Kasumi-1 (cell line): ENCODE measurements at regions not wholly inside any gene's neighbourhood (a gene's known extent, or its start where the extent isn't known, plus 50 kb on each side); places are given as distances from the start of the nearest gene placed in this dataset.

Experiments used
- DNase-seq, 2 experiments: peaks; one replicate each; lab custom pipeline; 2025; lab: John Stamatoyannopoulos, UW

GRCh38 chr11:27907091-27907490 lies 200.9 kb downstream of the KIF18A start:
- DNase-seq: no peak

GRCh38 chr11:27904358-27905055 lies 203.4 kb downstream of the KIF18A start:
- DNase-seq: no peak

- DNase-seq: no peak
Observed at GRCh38 chr11:27902981-27903624, 202.8 kb upstream of the BDNF start.

- DNase-seq: no peak
Observed at GRCh38 chr11:27898166-27898565, 197.9 kb upstream of the BDNF start.

GRCh38 chr11:27896096-27896495 lies 195.8 kb upstream of the BDNF start:
- no peak for DNase-seq

- DNase-seq: peak; percentile 45 to 68
Observed at GRCh38 chr11:27894552-27894951, 194.3 kb upstream of the BDNF start.

GRCh38 chr11:27886857-27887256 lies 186.6 kb upstream of the BDNF start:
- no peak for DNase-seq

GRCh38 chr11:27882066-27882697 lies 181.9 kb upstream of the BDNF start:
- DNase-seq: no peak

- no peak for DNase-seq
Observed at GRCh38 chr11:27875831-27876775, 175.8 kb upstream of the BDNF start.

GRCh38 chr11:27874998-27875830 lies 175.0 kb upstream of the BDNF start:
- no peak for DNase-seq

GRCh38 chr11:27873664-27874063 lies 173.4 kb upstream of the BDNF start:
- no peak for DNase-seq

GRCh38 chr11:27871056-27871455 lies 170.8 kb upstream of the BDNF start:
- DNase-seq: no peak

- DNase-seq: no peak
Observed at GRCh38 chr11:27869701-27870100, 169.4 kb upstream of the BDNF start.

- DNase-seq: no peak
Observed at GRCh38 chr11:27868709-27869108, 168.5 kb upstream of the BDNF start.

GRCh38 chr11:27868226-27868625 lies 168.0 kb upstream of the BDNF start:
- DNase-seq: no peak

GRCh38 chr11:27865105-27865504 lies 164.8 kb upstream of the BDNF start:
- DNase-seq: no peak

GRCh38 chr11:27864611-27865010 lies 164.4 kb upstream of the BDNF start:
- no peak for DNase-seq

GRCh38 chr11:27864091-27864491 lies 163.8 kb upstream of the BDNF start:
- no peak for DNase-seq

GRCh38 chr11:27863637-27864036 lies 163.4 kb upstream of the BDNF start:
- DNase-seq: no peak

GRCh38 chr11:27861706-27862430 lies 161.6 kb upstream of the BDNF start:
- DNase-seq: no peak

- DNase-seq: no peak
Observed at GRCh38 chr11:27860811-27861210, 160.6 kb upstream of the BDNF start.
